LNCaP clone FGC (cell line): ENCODE measurements at regions not wholly inside any gene's neighbourhood (a gene's known extent, or its start where the extent isn't known, plus 50 kb on each side); places are given as distances from the start of the nearest gene placed in this dataset.

ENCODE experiments used
- DNase-seq: peaks from one replicate; pipeline ENCODE4 v3.0.0-alpha.2; 2011; ENCODE audit warnings: low read depth
- H3K4me3 ChIP-seq: 2 replicates; pipeline ENCODE4 v1.5.1; 2011; ENCODE audit warnings: mild to moderate bottlenecking, low read depth, low read length, control low read depth
- CTCF ChIP-seq: IDR thresholded peaks from 2 replicates; pipeline ENCODE4 v1.5.1; 2012; ENCODE audit warnings: mild to moderate bottlenecking; ENCODE audit not compliant: control insufficient read depth, insufficient read depth; ENCODE audit errors: extremely low read depth

- no peak for DNase-seq
- no peak overlapping the region for H3K4me3 ChIP-seq
- no peak for TF ChIP-seq CTCF
Measured at GRCh38 chrX:121598356-121598755, 550.9 kb downstream of the GLUD2 start.

- TF ChIP-seq CTCF: no peak
- DNase-seq: no peak
- H3K4me3 ChIP-seq: no peak overlapping the region
Measured at GRCh38 chrX:121635141-121635540, 587.7 kb downstream of the GLUD2 start.

- TF ChIP-seq CTCF: no peak
- no peak overlapping the region for H3K4me3 ChIP-seq
- no peak for DNase-seq
Measured at GRCh38 chrX:121639781-121640180, 592.4 kb downstream of the GLUD2 start.

- no peak overlapping the region for H3K4me3 ChIP-seq
- DNase-seq: peak; percentile 42
- TF ChIP-seq CTCF: no peak
Measured at GRCh38 chrX:121641560-121641959, 594.1 kb downstream of the GLUD2 start.

- DNase-seq: no peak
- H3K4me3 ChIP-seq: no peak overlapping the region
- no peak for TF ChIP-seq CTCF
Measured at GRCh38 chrX:121642415-121642814, 595.0 kb downstream of the GLUD2 start.

- no peak overlapping the region for H3K4me3 ChIP-seq
- no peak for DNase-seq
- no peak for TF ChIP-seq CTCF
Measured at GRCh38 chrX:121649417-121649816, 602.0 kb downstream of the GLUD2 start.

GRCh38 chrX:121655276-121655675 lies 607.9 kb downstream of the GLUD2 start:
- peak; percentile 89 for DNase-seq
- H3K4me3 ChIP-seq: no peak overlapping the region
- TF ChIP-seq CTCF: no peak
